ENCODE measurements at regions not wholly inside any gene's neighbourhood (a gene's known extent, or its start where the extent isn't known, plus 50 kb on each side); places are given as distances from the start of the nearest gene placed in this dataset.

- H3K9me3 ChIP-seq: no peaks in the 10 kb centered on the region
- no peak overlapping the region for H3K4me3 ChIP-seq
- intact Hi-C loops (cut with DNase I; ENCODE audit: low total_unique reads): no loop called here
- WGBS, 5 donors: 14 to 43% (median 38%) methylated on average over 7 to 13 of the region's 13 CpGs
- H3K27me3 ChIP-seq (replicated peaks in 1 of 7): peaks cover 0 to 37% (median 0%) of the 10 kb centered on the region in 7 donors
- peaks cover 0 to 12% (median 0%) of the 10 kb centered on the region in 6 donors for H3K4me1 ChIP-seq
- no peak overlapping the region for H3K27ac ChIP-seq
- no peak for DNase-seq
- no peaks in the 10 kb centered on the region for H3K36me3 ChIP-seq
- TF ChIP-seq POLR2A (IDR thresholded peaks at IDR 0.05) (no peak), POLR2AphosphoS5 (IDR thresholded peaks at IDR 0.05) (no peak)
Measured at GRCh38 chr1:31505911-31506497, 70.3 kb upstream of the TINAGL1 start.

- no peaks in the 10 kb centered on the region for H3K9me3 ChIP-seq
- no peaks in the 10 kb centered on the region for H3K36me3 ChIP-seq
- DNase-seq: no peak
- peaks cover 0 to 34% (median 0%) of the 10 kb centered on the region in 7 donors for H3K27me3 ChIP-seq (replicated peaks in 1 of 7)
- no peak overlapping the region for H3K27ac ChIP-seq
- peaks cover 0 to 12% (median 0%) of the 10 kb centered on the region in 6 donors for H3K4me1 ChIP-seq
- WGBS, 5 donors: 58 to 84% (median 80%) methylated on average over 6 to 9 of the region's 9 CpGs
- no peak overlapping the region for H3K4me3 ChIP-seq
- intact Hi-C loops (cut with DNase I; ENCODE audit: low total_unique reads): no loop called here
- no peak for TF ChIP-seq CTCF (IDR thresholded peaks at IDR 0.05 in 8 of 11, conservative IDR thresholded peaks at IDR 0.05 in 3 of 11)
- TF ChIP-seq POLR2A (IDR thresholded peaks at IDR 0.05): no peak
- no peak for TF ChIP-seq POLR2AphosphoS5 (IDR thresholded peaks at IDR 0.05)
Measured at GRCh38 chr1:31507221-31507620, 69.1 kb upstream of the TINAGL1 start.

GRCh38 chr1:31507676-31508530, 68.4 kb upstream of the TINAGL1 start:
- Histone ChIP-seq H3K27me3 (replicated peaks in 1 of 7) (peaks cover 0 to 34% (median 0%) of the 10 kb centered on the region in 7 donors), H3K27ac (no peak overlapping the region), H3K4me3 (no peak overlapping the region), H3K9me3 (no peaks in the 10 kb centered on the region), H3K36me3 (no peaks in the 10 kb centered on the region), H3K4me1 (peaks cover 0 to 12% (median 0%) of the 10 kb centered on the region in 6 donors)
- TF ChIP-seq CTCF (IDR thresholded peaks at IDR 0.05 in 8 of 11, conservative IDR thresholded peaks at IDR 0.05 in 3 of 11): no peak
- no peak for TF ChIP-seq POLR2AphosphoS5 (IDR thresholded peaks at IDR 0.05)
- no peak for TF ChIP-seq POLR2A (IDR thresholded peaks at IDR 0.05)
- DNase-seq: no peak
- WGBS, 5 donors: 74 to 76% (median 75%) methylated on average over 18 to 20 of the region's 20 CpGs
- intact Hi-C loops (cut with DNase I; ENCODE audit: low total_unique reads): no loop called here

GRCh38 chr1:31509124-31510072, 66.9 kb upstream of the TINAGL1 start:
- H3K27ac ChIP-seq: no peak overlapping the region
- H3K9me3 ChIP-seq: peaks cover 0 to 11% (median 2%) of the 10 kb centered on the region in 8 donors
- peaks cover 0 to 27% (median 0%) of the 10 kb centered on the region in 7 donors for H3K27me3 ChIP-seq (replicated peaks in 1 of 7)
- DNase-seq: no peak
- H3K4me1 ChIP-seq: peaks cover 0 to 12% (median 0%) of the 10 kb centered on the region in 6 donors
- no peak for TF ChIP-seq POLR2AphosphoS5 (IDR thresholded peaks at IDR 0.05)
- TF ChIP-seq POLR2A (IDR thresholded peaks at IDR 0.05): no peak
- no peak for TF ChIP-seq CTCF (IDR thresholded peaks at IDR 0.05 in 8 of 11, conservative IDR thresholded peaks at IDR 0.05 in 3 of 11)
- H3K4me3 ChIP-seq: no peak overlapping the region
- 69 to 86% (median 83%) methylated on average over 7 of the region's 7 CpGs for whole genome bisulfite sequencing, 5 donors
- H3K36me3 ChIP-seq: no peaks in the 10 kb centered on the region
- intact Hi-C loops (cut with DNase I; ENCODE audit: low total_unique reads): no loop called here
